Calu3 (cell line): ENCODE measurements at regions not wholly inside any gene's neighbourhood (a gene's known extent, or its start where the extent isn't known, plus 50 kb on each side); places are given as distances from the start of the nearest gene placed in this dataset.

Experiments
- BruUV-seq: library from RNA; stranded (reverse); fragments of 400-500 nt; replicated peaks from 2 replicates; lab custom pipeline; 2021; lab: Mats Ljungman, UMichigan
- CTCF ChIA-PET: fragments of 300-600 bp; sonication (Branson Sonifier 250); formaldehyde crosslinking; loops from one replicate; lab custom pipeline; 2022; ENCODE audit warnings: antibody characterized with exemption; lab: Charles Lee
- DNase-seq: peaks from one replicate; pipeline ENCODE4 v3.0.0; 2022
- H3K27ac Mint-ChIP-seq: one replicate; pipeline ENCODE4 v1.8.0; 2022; ENCODE audit warnings: mixed read lengths; ENCODE audit not compliant: unreplicated experiment
- H3K27me3 Mint-ChIP-seq: one replicate; pipeline ENCODE4 v1.8.0; 2022; ENCODE audit warnings: mixed read lengths; ENCODE audit not compliant: unreplicated experiment
- H3K36me3 Mint-ChIP-seq: one replicate; pipeline ENCODE4 v1.8.0; 2022; ENCODE audit warnings: mild to moderate bottlenecking, moderate library complexity, mixed read lengths; ENCODE audit not compliant: insufficient read depth, unreplicated experiment
- H3K4me1 Mint-ChIP-seq: one replicate; pipeline ENCODE4 v1.8.0; 2022; ENCODE audit warnings: mild to moderate bottlenecking, low read depth, mixed read lengths; ENCODE audit not compliant: unreplicated experiment
- H3K4me3 Mint-ChIP-seq: one replicate; pipeline ENCODE4 v1.8.0; 2022; ENCODE audit warnings: mild to moderate bottlenecking, low read depth, moderate library complexity, mixed read lengths; ENCODE audit not compliant: unreplicated experiment
- H3K9me3 Mint-ChIP-seq: one replicate; pipeline ENCODE4 v1.8.0; 2022; ENCODE audit warnings: low read depth, mixed read lengths; ENCODE audit not compliant: unreplicated experiment
- intact Hi-C: fragments of 100-400 bp; cut with micrococcal nuclease; formaldehyde crosslinking; loops from one replicate; pipeline ENCODE4 v1.10.0; 2022; ENCODE audit not compliant: unreplicated experiment
- TF ChIP-seq, protein P1 (sequence below): fragments of 200-600 bp; IDR thresholded peaks from one replicate; pipeline ENCODE4 v1.8.0; 2022; ENCODE audit warnings: antibody characterized with exemption; ENCODE audit not compliant: unreplicated experiment

DNA sequence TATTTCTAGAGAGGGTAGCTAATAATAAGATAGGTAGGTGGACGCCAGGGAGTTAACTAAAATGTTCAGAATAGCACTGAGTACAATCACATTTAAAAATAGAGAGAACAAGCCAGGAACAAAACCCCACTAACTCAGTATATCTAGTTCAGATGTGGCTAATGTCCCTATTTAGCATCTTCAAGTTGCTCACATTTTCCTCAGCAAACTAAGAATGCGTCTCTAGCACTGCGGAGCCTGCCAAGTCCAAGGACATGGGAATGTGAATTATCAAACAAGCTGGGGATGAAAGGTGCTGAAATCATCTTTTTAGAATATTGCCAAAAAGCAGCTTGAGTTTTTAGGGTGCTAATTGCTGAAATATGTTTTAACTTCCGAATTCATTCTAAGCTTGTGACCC lies 398.5 kb upstream of the FIGN start:
- H3K9me3 Mint-ChIP-seq = no peaks in the 10 kb centered on the region
- CTCF ChIA-PET = interaction anchor here (0.7 kb wide), 1 partner anchor 500 kb away, joined by 4 read pairs; no protein-coding TSS in a partner anchor
- intact Hi-C loops = loop anchor here (5.0 to 10.0 kb wide), 2 partner anchors 52 to 300 kb away; no protein-coding TSS in a partner anchor
- no peaks in the 10 kb centered on the region for H3K36me3 Mint-ChIP-seq
- BruUV-seq = no TSS peak
- no peak overlapping the region for H3K4me3 Mint-ChIP-seq
- TF ChIP-seq, protein P1, sequence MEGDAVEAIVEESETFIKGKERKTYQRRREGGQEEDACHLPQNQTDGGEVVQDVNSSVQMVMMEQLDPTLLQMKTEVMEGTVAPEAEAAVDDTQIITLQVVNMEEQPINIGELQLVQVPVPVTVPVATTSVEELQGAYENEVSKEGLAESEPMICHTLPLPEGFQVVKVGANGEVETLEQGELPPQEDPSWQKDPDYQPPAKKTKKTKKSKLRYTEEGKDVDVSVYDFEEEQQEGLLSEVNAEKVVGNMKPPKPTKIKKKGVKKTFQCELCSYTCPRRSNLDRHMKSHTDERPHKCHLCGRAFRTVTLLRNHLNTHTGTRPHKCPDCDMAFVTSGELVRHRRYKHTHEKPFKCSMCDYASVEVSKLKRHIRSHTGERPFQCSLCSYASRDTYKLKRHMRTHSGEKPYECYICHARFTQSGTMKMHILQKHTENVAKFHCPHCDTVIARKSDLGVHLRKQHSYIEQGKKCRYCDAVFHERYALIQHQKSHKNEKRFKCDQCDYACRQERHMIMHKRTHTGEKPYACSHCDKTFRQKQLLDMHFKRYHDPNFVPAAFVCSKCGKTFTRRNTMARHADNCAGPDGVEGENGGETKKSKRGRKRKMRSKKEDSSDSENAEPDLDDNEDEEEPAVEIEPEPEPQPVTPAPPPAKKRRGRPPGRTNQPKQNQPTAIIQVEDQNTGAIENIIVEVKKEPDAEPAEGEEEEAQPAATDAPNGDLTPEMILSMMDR = no peak
- H3K27ac Mint-ChIP-seq = no peak overlapping the region
- no peaks in the 10 kb centered on the region for H3K27me3 Mint-ChIP-seq
- no peaks in the 10 kb centered on the region for H3K4me1 Mint-ChIP-seq
- DNase-seq = no peak

DNA sequence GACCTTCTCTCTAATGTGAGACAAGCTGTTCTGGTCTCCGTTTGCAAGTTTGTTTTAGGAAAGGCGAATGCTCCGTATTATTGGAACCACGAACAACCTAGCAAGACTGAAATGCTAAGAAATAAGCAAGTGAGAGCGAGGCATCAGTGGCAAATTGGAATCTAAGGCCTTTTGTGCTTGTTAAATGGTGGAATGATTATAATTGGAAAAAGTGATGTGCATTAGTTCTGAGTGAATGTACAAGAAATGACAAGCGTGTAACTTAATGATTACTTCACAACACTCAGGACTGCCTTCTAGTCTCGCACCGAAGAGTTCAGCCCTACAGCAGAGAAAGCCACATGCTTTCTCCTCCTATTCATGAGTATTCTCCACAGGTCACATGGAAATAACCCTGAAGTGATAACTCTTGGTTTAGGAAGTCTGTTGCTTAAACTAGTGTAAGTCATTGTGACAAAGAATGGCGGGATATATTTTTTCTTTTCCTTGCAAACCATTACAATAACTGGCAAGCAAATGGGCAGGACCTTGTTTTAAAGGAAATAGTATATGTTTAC lies 392.2 kb upstream of the FIGN start:
- no peak for DNase-seq
- Mint-ChIP-seq H3K27ac (no peak overlapping the region), H3K4me3 (no peak overlapping the region), H3K27me3 (no peaks in the 10 kb centered on the region), H3K4me1 (no peaks in the 10 kb centered on the region), H3K9me3 (no peaks in the 10 kb centered on the region), H3K36me3 (no peaks in the 10 kb centered on the region)
- CTCF ChIA-PET = interaction anchor here (0.8 kb wide), 1 partner anchor 502 kb away, joined by 3 read pairs; no protein-coding TSS in a partner anchor
- intact Hi-C loops = no loop called here
- BruUV-seq = no TSS peak
- TF ChIP-seq, protein P1 = no peak

DNA sequence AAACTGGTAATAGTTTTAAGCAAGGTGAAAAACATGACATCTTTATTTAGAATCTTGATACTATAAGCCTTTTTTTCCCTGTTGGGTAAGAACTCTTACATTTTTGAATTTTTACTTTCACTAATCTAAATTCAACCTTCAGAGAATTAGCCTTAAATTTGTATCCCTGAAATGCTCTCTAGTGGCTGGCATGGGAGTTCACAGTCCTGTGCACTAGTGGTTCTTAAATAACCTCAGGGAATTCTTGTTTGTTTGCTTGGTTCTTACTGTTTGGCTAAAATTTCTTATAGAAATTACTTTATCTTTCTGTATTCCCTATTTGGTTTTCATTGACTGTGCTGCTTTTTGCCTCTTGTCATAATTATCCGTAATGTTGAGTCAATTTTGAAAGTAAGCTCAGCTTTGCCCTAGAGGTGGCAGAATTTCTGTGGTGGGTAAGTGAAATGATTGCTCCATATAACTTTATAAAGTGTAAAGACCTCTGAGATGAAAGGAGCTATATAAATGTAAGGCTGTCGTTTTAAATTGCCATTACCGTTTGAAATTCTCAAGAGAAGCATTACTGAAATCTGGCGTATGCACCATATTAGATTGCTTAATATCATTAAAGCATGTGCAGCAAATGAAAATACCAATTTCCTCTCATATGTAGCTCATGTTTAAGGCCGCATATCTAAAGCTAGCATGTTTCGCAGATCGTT lies 391.3 kb upstream of the FIGN start:
- H3K9me3 Mint-ChIP-seq = no peaks in the 10 kb centered on the region
- H3K27me3 Mint-ChIP-seq = no peaks in the 10 kb centered on the region
- DNase-seq = no peak
- no peak overlapping the region for H3K4me3 Mint-ChIP-seq
- H3K27ac Mint-ChIP-seq = no peak overlapping the region
- BruUV-seq = no TSS peak
- TF ChIP-seq, protein P1 = no peak
- intact Hi-C loops = no loop called here
- no peaks in the 10 kb centered on the region for H3K4me1 Mint-ChIP-seq
- no peaks in the 10 kb centered on the region for H3K36me3 Mint-ChIP-seq
- CTCF ChIA-PET = interaction anchor here (0.7 to 0.8 kb wide), 2 partner anchors 99 to 501 kb away, joined by 3 read pairs; no protein-coding TSS in a partner anchor

DNA sequence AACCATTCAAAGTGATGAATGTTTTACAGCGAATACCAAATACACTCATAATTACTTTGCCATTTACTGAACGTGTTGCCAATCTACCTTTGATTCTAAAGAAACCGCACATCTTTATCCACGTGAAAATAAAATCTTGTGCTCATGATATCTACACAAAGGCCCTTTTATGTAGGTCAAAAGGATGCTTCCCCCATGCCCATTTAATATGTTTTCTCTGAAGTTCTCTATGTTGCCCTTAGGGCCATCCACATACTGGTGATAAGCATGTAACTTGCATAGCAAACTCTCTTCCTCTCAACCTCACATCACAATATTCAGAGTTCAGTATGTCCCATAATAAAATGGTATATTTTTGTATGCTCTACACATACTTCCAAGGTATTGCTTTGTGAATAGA lies 380.0 kb upstream of the FIGN start:
- TF ChIP-seq, protein P1 = no peak
- H3K27ac Mint-ChIP-seq = no peak overlapping the region
- no peaks in the 10 kb centered on the region for H3K4me1 Mint-ChIP-seq
- H3K36me3 Mint-ChIP-seq = no peaks in the 10 kb centered on the region
- DNase-seq = no peak
- intact Hi-C loops = no loop called here
- no peaks in the 10 kb centered on the region for H3K9me3 Mint-ChIP-seq
- no TSS peak for BruUV-seq
- CTCF ChIA-PET = no interaction called here
- no peak overlapping the region for H3K4me3 Mint-ChIP-seq
- no peaks in the 10 kb centered on the region for H3K27me3 Mint-ChIP-seq
